Right hindlimb (tissue), 1 donor: ENCODE measurements at regions not wholly inside any gene's neighbourhood (a gene's known extent, or its start where the extent isn't known, plus 50 kb on each side); places are given as distances from the start of the nearest gene placed in this dataset.
"Not testable (repeated sequence)": the region's sequence is repeated elsewhere in the genome, so short reads cannot be mapped to it uniquely, and the experiment has no call there.

ENCODE experiments used
- DNase-seq: peaks from one replicate; pipeline ENCODE4 v3.0.0-alpha.2; 2018

GRCh38 chr2:124967325-124967724 is 942.2 kb downstream of the CNTNAP5 start:
- DNase-seq = no peak

DNA sequence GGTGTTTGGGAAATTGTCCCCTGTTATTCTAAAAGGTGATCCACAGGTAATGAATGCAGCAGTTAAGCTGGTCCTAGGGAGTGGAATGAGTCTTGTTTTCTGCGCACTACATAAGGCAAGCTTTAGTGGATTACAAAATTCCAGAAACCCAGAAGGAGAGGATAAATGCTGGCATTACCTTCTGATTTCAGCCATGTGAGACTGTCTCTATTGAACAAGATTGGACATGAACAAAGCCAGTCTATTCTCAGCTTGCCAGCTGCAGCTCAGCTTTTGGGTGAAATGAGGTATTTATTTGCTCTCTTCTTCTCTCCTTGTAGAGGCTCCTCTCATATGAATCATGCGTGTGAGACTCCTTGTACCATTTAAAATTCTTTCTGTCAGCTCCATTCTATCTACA is 944.9 kb downstream of the CNTNAP5 start:
- DNase-seq = no peak

DNA sequence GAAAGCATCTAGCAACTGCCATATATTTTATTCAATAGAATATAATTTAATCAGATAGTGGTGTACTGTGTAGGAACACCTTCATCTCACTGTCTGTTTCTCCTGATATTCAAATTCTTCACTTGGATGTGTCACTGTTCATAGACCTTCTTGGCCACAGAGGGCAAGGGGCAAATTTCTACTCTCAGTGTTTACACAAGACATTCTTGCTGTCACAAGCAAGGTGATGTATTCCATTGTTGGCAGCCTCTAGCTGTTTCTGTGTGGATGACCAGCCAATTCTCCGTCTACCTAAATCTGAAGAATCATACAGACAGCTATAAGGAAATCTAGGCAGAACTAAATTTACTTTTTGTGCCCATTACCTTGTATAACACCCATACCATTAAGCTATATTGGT is 948.3 kb downstream of the CNTNAP5 start:
- no peak for DNase-seq

GRCh38 chr2:124975224-124975623 is 950.1 kb downstream of the CNTNAP5 start:
- no peak for DNase-seq

DNA sequence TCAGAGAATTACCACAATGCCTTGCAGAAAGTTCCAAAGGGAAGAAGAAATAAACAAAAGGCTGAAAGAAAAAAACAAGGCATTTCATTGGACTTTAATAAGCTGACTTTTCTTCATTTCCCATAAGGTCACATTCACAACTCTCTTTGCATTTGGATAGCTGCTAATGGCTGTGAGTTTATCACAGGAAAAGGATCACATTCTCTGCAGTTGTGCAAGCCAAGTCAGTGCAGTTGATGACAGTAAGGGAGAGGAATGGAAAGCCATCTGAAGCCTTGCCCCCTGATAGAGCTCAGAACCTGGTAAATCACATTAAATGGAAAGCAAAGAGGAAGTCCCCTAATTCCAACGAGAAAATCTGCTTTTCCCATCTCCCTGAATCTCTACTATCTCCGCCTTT is 950.6 kb downstream of the CNTNAP5 start:
- DNase-seq = no peak

DNA sequence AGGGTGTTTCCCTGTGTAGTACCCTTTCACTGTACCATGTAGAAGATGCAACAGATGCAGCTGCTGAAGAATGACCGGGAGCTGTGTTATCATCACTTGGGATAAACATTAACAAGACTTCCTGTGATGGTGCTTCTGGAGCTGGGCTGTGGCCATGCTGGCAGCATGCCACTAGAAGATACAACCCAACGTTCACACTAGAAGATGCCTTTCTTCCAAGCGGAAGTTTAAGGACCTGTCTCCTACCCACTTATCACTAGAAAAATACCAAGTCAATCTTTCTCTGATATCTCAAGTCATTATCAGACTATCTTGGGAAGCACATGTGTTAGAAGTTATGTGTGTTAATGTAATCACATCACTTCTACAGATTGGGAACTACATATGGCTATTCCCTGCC is 953.5 kb downstream of the CNTNAP5 start:
- no peak for DNase-seq

DNA sequence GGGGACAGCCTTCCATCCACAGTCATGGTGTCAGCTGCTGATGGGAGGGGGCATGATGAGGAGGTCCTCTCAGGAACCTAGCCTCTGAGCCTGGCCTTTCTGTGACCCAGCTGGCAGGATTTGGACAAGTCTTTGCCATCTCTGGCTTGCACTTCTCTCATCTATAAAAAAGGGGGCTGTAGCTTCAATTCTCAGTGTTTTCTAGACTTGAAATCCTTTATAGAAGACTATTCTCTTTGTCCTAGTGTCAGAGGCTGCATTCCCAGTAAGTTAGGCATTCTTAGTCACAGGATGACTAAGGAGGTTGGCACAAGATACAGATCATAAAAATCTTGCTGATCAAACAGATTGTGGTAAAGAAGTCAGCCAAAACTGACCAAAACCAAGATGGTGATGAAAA is 958.5 kb downstream of the CNTNAP5 start:
- DNase-seq = no peak

DNA sequence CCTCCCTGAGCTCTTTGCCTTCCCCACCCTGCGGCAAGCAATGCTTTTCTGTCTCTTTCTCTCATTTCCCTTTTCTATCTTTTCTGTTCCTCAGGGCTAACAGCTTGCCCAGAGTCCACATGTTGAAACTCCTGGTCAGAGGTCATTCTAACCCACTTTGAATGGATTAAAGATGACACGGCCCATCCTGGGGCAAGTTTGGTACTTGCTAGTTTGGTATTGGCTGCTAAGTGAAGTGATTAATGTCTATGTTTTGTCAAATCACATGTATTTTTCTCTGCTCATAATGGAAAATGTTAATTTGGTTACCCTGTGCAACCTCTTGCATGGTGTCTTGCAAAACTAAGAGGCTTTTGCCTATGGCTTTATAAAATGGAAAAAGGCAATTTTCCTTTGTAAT is 960.2 kb downstream of the CNTNAP5 start:
- DNase-seq = no peak

GRCh38 chr2:124986136-124986535 is 961.0 kb downstream of the CNTNAP5 start:
- no peak for DNase-seq

GRCh38 chr2:124986870-124987269 is 961.8 kb downstream of the CNTNAP5 start:
- not testable (repeated sequence) for DNase-seq

DNA sequence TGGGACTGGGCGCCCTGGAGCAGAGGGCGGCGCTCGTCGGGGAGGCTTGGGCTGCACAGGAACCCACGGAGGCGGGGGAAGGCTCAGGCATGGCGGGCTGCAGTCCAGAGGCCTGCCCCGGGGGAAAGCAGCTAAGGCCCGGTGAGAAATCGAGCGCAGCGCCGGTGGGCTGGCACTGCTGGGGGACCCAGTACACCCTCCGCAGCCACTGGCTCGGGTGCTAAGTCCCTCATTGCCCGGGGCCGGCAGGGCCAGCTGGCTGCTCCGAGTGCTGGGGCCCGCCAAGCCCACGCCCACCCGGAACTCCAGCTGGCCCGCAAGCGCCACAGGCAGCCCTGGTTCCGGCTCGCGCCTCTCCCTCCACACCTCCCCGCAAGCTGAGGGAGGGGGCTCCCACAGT is 962.3 kb downstream of the CNTNAP5 start:
- DNase-seq = not testable (repeated sequence)

DNA sequence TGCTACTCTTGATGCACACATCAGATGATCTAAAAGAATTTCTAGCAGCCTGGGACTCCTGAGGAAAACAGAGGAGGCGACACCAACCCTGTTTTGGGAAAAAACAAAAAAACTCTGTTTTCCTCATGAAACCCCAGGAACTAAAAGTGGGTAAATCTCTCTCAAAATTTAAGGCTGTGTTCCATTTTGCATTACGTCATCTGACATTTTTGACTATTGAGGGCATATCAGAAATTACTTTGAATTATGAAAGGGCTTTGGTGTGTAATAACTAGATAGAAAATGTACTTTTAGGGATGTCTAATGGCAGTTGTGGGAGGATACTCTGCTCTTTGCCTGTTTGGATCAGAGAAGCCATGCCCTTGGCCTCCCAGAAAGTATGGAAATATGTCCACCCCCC is 963.0 kb downstream of the CNTNAP5 start:
- no peak for DNase-seq

GRCh38 chr2:124988794-124989193 is 963.7 kb downstream of the CNTNAP5 start:
- DNase-seq = no peak

- no peak for DNase-seq
Measured at GRCh38 chr2:124993809-124994208, 968.7 kb downstream of the CNTNAP5 start.

GRCh38 chr2:124995185-124995912 is 970.3 kb downstream of the CNTNAP5 start:
- DNase-seq = no peak

DNA sequence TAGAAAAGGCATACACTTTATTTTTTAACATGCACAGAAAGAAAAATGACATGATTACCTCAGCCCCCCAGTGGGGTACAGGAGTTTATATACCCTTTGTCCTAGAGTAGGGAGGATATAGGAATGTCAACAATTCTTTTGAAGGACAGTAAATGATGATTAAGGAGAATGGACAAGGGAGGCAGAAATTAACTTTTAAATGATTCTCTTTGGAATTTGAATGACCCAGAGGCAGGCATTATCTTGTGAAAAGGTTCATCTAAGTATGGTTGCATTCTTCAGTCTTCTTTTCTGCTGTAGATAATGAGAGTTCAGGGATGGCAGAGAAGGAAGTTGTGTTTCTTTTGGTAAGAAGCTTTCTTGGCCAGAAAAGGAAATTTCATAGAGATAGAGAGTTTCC is 971.3 kb downstream of the CNTNAP5 start:
- DNase-seq = no peak

GRCh38 chr2:124999906-125000305 is 974.8 kb downstream of the CNTNAP5 start:
- DNase-seq = no peak

DNA sequence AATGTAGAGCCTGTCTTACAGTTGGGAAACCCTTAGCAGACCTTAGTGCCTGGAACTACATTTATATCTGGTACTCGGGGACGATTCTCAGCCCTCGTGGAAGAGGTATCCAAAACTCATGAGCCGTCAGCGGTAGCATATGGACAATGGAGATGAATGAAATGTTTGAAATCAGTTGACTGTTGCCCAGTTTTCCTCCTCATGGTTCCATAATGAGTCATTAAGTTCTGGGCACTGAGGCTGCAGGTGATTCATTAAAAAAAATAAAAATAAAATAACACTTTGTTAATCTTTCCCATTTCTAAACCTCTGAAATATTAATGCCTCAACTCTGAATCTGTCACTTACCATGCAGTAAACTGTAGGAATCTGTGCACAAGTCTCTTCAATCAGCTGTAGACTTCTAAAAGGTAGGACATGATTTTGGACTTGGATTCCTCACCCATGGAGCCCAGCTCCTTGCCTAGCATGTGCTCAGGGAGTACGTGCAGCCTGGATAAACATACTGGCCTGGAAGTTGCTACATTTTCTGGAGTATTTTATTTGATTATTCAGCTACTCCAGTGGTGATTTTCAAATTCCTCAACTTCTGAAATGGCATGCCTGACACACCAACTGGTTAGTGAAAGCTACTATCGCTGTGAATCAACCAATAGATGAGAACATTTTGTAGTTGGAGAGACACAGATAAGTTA is 979.2 kb downstream of the CNTNAP5 start:
- DNase-seq = no peak

DNA sequence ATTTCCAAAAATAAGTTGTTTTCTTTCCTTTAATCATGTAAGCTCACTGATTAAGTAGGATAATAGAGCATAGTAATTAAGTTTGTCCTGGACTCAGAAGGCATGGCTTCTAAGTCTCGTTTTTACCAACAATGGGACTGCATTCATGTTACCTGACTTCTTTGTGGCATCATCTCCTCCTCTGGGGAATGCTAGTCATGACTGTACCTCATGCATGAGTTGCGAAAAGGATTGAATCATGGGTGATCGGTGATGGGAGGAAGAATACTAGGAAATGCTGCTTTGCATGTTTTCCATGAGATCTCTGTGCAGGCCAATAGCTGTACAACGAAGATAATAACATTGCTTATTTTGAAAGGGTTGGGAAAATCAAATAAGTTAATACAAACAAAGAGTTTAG is 981.6 kb downstream of the CNTNAP5 start:
- no peak for DNase-seq

GRCh38 chr2:125028721-125029120 is 1003.6 kb downstream of the CNTNAP5 start:
- DNase-seq = not testable (repeated sequence)

DNA sequence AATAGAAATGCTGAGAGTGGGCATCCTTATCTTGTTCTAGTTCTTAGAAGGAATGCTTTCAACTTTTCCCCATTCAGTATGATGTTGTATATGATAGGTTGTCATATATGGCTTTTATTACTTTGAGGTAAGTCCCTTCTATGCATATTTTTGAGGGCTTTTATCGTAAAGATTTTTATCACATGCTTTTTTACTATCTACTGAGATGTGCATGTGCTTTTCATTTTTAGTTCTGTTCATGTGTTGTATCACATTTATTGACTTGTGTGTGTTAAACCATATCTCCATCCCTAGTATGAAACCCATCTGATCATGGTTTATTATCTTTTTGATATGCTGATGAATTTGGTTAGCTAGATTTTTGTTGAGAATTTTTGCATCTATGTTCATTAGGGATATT is 1008.8 kb downstream of the CNTNAP5 start:
- no peak for DNase-seq

GRCh38 chr2:125037135-125037653 is 1012.1 kb downstream of the CNTNAP5 start:
- no peak for DNase-seq

- no peak for DNase-seq
Measured at GRCh38 chr2:125041846-125042245, 1016.8 kb downstream of the CNTNAP5 start.

- no peak for DNase-seq
Measured at GRCh38 chr2:125042727-125043126, 1017.6 kb downstream of the CNTNAP5 start.
